Peyer's patch (tissue), 4 donors: ENCODE measurements at regions not wholly inside any gene's neighbourhood (a gene's known extent, or its start where the extent isn't known, plus 50 kb on each side); places are given as distances from the start of the nearest gene placed in this dataset.
A peak's percentile ranks its signal among the peaks of the same experiment; 100 is the strongest.

Experiments used
- DNase-seq, 3 donors: peaks; one replicate each; pipeline ENCODE4 v3.0.0-alpha.2; 2017 to 2019
- H3K27ac ChIP-seq, 4 donors: fragments of 200-600 bp; sonication (generic); one replicate each; pipeline ENCODE4 v1.5.1; 2016 to 2019
- H3K27me3 ChIP-seq, 2 donors: fragments of 200-600 bp; sonication (generic); one replicate each; pipeline ENCODE4 v1.5.1; 2019
- H3K36me3 ChIP-seq, 3 donors: fragments of 200-600 bp; sonication (generic); one replicate each; pipeline ENCODE4 v1.5.1; 2016 to 2019
- H3K4me1 ChIP-seq, 4 donors: fragments of 200-600 bp; sonication (generic); one replicate each; pipeline ENCODE4 v1.5.1; 2016 to 2019
- H3K4me3 ChIP-seq, 4 donors: fragments of 200-600 bp; sonication (generic); 1 replicate in 3 of 4; 2 replicates in 1 of 4; pipeline ENCODE4 v1.5.1; 2016 to 2019; ENCODE audit warnings: mild to moderate bottlenecking in 1 of 4
- H3K9me3 ChIP-seq, 4 donors: fragments of 200-600 bp; sonication (generic); one replicate each; pipeline ENCODE4 v1.5.1; 2016 to 2019; ENCODE audit warnings: mild to moderate bottlenecking in 1 of 4
- POLR2A ChIP-seq, 2 donors: fragments of 450-650 bp; IDR thresholded peaks; one replicate each; pipeline ENCODE4 v1.5.1; 2017; ENCODE audit warnings: antibody characterized with exemption in 2 of 2, mild to moderate bottlenecking in 2 of 2, moderate library complexity in 2 of 2
- TF ChIP-seq, protein P1 (sequence below), 6 experiments: fragments of 450-650 bp in 4 of 6; fragments of 200-600 bp in 2 of 6; sonication (generic) in 1 of 6; IDR thresholded peaks; one replicate each; pipeline ENCODE4 v1.5.1; 2017 to 2019; ENCODE audit warnings: antibody characterized with exemption in 6 of 6, mild to moderate bottlenecking in 3 of 6, moderate library complexity in 1 of 6

DNA sequence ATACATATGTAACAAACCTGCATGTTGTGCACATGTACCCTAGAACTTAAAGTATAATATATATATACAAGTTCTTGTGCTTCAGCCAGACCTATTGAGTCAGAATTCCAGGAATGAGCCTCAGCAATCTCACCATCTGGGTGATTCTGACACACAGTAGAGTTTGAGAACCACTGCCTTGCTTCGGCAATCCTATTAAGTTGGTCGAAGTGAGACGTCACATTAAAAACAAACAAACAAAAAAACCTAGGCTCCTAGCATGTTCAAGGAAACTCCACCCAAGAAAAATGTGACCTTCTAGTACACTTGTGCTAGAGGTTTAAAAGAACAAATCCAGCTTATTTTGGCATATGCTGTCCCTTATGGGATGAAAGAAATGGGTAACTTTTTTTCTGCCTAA, 115.8 kb downstream of the SINHCAF start:
- H3K27ac ChIP-seq: no peak overlapping the region
- H3K27me3 ChIP-seq: no peaks in the 10 kb centered on the region
- DNase-seq: no peak
- H3K4me1 ChIP-seq: no peaks in the 10 kb centered on the region
- H3K36me3 ChIP-seq: no peaks in the 10 kb centered on the region
- H3K9me3 ChIP-seq: no peaks in the 10 kb centered on the region
- no peak overlapping the region for H3K4me3 ChIP-seq
- TF ChIP-seq, protein P1, sequence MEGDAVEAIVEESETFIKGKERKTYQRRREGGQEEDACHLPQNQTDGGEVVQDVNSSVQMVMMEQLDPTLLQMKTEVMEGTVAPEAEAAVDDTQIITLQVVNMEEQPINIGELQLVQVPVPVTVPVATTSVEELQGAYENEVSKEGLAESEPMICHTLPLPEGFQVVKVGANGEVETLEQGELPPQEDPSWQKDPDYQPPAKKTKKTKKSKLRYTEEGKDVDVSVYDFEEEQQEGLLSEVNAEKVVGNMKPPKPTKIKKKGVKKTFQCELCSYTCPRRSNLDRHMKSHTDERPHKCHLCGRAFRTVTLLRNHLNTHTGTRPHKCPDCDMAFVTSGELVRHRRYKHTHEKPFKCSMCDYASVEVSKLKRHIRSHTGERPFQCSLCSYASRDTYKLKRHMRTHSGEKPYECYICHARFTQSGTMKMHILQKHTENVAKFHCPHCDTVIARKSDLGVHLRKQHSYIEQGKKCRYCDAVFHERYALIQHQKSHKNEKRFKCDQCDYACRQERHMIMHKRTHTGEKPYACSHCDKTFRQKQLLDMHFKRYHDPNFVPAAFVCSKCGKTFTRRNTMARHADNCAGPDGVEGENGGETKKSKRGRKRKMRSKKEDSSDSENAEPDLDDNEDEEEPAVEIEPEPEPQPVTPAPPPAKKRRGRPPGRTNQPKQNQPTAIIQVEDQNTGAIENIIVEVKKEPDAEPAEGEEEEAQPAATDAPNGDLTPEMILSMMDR (IDR thresholded peaks at IDR 0.05): no peak
- no peak for TF ChIP-seq POLR2A (IDR thresholded peaks at IDR 0.05)

DNA sequence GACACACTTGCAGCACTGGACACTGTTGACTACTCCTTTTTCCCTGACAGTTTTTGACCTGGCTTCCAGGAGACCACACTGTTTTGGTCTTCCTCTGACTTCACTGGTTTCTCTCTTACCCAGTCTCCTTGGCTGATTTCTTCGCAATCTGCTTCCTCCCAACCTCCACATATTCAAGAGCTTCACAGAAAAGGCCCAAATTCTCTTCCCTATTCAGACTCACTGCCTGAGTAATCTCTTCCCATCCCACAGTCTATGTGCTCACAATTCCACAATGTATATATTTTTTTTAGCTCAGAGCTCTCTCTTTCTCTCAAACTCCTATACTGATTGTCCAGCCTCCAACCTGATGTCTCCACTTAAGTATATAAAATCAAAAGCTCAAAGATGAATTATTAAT, 115.4 kb downstream of the SINHCAF start:
- no peak for DNase-seq
- H3K27ac ChIP-seq: no peak overlapping the region
- H3K4me1 ChIP-seq: no peaks in the 10 kb centered on the region
- H3K36me3 ChIP-seq: no peaks in the 10 kb centered on the region
- no peaks in the 10 kb centered on the region for H3K9me3 ChIP-seq
- no peak for TF ChIP-seq POLR2A (IDR thresholded peaks at IDR 0.05)
- H3K27me3 ChIP-seq: no peaks in the 10 kb centered on the region
- no peak overlapping the region for H3K4me3 ChIP-seq

DNA sequence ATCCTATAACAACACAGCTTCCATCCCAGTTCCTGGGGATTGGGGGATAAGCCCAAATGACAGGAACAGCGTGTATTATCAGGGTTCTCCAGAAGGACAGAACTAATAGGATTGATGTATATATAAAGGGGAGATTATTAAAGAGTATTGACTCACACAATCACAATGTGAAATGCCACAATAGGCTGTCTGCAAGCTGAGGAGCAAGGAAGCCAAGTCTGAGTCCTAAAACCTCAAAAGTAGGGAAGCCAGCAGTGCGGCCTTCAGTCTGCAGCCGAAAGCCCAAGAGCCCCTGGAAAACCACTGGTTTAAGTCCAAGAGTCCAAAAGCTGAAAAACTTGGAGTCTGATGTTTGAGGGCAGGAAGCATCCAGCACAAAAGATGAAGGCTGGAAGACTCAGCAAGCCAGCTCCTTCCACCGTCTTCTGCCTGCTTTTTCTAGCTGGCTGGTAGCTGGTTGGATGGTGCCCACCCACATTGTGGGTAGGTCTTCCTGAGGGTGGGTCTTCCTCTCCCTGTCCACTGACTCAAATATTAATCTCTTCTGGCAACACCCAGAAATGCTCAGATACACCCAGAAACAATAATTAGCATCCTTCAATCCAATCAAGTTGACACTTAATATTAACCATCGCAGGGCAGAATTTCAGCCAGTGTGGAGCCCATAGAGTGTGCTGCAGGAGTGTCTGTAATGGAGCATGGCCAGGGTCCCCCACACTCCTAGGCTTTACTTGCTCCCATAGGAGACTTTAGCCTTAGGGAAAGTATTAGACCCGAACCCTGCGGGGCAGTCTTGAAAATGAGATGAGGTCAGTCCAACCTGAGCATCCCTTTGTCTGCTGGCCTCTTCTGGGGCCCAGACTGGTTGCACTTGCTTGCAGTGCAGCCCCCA, 111.1 kb downstream of the SINHCAF start:
- TF ChIP-seq, protein P1 (IDR thresholded peaks at IDR 0.05): no peak
- TF ChIP-seq POLR2A (IDR thresholded peaks at IDR 0.05): no peak
- Histone ChIP-seq H3K4me3 (no peak overlapping the region), H3K27ac (no peak overlapping the region), H3K36me3 (no peaks in the 10 kb centered on the region), H3K4me1 (no peaks in the 10 kb centered on the region), H3K27me3 (no peaks in the 10 kb centered on the region), H3K9me3 (no peaks in the 10 kb centered on the region)
- no peak for DNase-seq

DNA sequence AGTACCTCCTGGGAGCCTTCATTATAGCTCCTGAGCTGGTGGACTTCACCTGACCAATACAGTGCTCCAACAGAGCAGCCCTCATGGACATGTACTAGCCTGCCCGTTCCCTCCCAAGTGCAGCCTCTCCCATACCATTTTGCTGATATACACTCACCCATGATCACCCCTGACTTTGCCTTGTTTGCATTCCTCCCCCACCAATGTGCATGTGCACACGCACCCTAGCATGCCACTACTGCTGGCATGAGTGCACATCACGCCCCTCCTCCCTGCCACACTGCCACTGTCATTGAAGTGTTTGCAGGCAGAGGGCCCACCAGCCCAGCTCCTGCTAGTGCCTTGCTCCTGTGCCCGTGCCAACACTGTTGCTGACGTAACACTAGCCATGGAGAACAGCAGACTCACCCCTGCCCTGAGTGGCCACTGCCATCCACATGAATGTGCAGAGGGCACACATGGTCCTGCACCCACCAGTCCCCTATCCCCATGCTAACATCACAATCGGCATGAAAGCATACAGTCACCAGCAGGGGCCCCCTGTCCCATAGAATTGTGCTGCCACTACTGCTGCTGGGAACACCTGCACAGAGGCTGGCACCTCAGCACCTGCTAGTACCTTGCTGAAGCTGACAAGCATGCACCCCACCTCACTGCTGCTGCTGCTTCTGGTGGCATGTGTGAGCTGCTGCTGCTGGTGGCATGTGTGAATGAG, 110.3 kb downstream of the SINHCAF start:
- Histone ChIP-seq H3K9me3 (no peaks in the 10 kb centered on the region), H3K36me3 (no peaks in the 10 kb centered on the region), H3K4me3 (no peak overlapping the region), H3K4me1 (no peaks in the 10 kb centered on the region), H3K27me3 (no peaks in the 10 kb centered on the region), H3K27ac (no peak overlapping the region)
- no peak for TF ChIP-seq POLR2A (IDR thresholded peaks at IDR 0.05)
- TF ChIP-seq, protein P1 (IDR thresholded peaks at IDR 0.05): no peak
- DNase-seq: peak in 1 of 3 donors; percentile 38

DNA sequence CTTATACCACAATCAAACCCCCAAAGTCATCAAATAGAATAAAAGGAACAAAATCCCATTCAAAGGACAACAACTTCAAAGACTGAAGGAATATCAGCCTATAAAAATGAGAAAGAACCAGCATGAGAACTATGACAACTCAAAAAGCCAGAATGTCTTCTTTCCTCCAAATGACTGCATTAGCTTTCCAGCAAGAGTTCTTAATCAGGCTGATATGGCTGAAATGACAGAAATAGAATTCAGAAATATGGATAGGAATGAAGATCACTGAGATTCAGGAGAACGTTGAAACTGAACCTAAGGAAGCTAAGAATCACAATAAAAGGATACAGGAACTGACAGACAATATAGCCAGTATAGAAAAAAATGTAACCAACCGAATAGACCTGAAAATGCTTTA, 109.5 kb downstream of the SINHCAF start:
- Histone ChIP-seq H3K4me3 (no peak overlapping the region), H3K27ac (no peak overlapping the region), H3K4me1 (no peaks in the 10 kb centered on the region), H3K36me3 (no peaks in the 10 kb centered on the region), H3K9me3 (no peaks in the 10 kb centered on the region), H3K27me3 (no peaks in the 10 kb centered on the region)
- DNase-seq: no peak
- TF ChIP-seq POLR2A (IDR thresholded peaks at IDR 0.05): no peak
- TF ChIP-seq, protein P1 (IDR thresholded peaks at IDR 0.05): no peak
